Astrocyte (in vitro differentiated cells and primary cell): ENCODE measurements at regions not wholly inside any gene's neighbourhood (a gene's known extent, or its start where the extent isn't known, plus 50 kb on each side); places are given as distances from the start of the nearest gene placed in this dataset.

Experiments
- DNase-seq: peaks from one replicate; pipeline ENCODE4 v3.0.0-alpha.2; 2010; ENCODE audit warnings: low read depth
- FAIRE-seq: peaks from 2 replicates; lab custom pipeline; 2011; peaks lifted over from hg19 to GRCh38; lab: Jason Lieb, UNC
- H2AFZ ChIP-seq: 2 replicates; pipeline ENCODE4 v1.6.0; 2012; ENCODE audit warnings: low read depth, low read length, inconsistent platforms
- H3K27ac ChIP-seq: 2 replicates; pipeline ENCODE4 v1.5.1; 2011; ENCODE audit warnings: low read depth, low read length, inconsistent platforms
- H3K27me3 ChIP-seq: 2 replicates; pipeline ENCODE4 v1.6.0; 2011; ENCODE audit warnings: low read length, inconsistent platforms; ENCODE audit not compliant: insufficient read depth
- H3K36me3 ChIP-seq: 2 replicates; pipeline ENCODE4 v1.5.1; 2011; ENCODE audit warnings: low read length, inconsistent platforms; ENCODE audit not compliant: insufficient read depth
- H3K4me1 ChIP-seq: 2 replicates; pipeline ENCODE4 v1.5.1; 2011; ENCODE audit warnings: low read length, inconsistent platforms; ENCODE audit not compliant: insufficient read depth
- H3K4me2 ChIP-seq: 2 replicates; pipeline ENCODE4 v1.6.0; 2012; ENCODE audit warnings: low read length, inconsistent platforms
- H3K4me3 ChIP-seq: 2 replicates; pipeline ENCODE4 v1.5.1; 2011; ENCODE audit warnings: low read depth, mild to moderate bottlenecking, low read length, inconsistent platforms; ENCODE audit not compliant: insufficient read depth
- H3K79me2 ChIP-seq: 2 replicates; pipeline ENCODE4 v1.6.0; 2012; ENCODE audit warnings: mild to moderate bottlenecking, low read length, inconsistent platforms; ENCODE audit not compliant: insufficient read depth
- H3K9ac ChIP-seq: 2 replicates; pipeline ENCODE4 v1.6.0; 2012; ENCODE audit warnings: mild to moderate bottlenecking, low read length, inconsistent platforms
- H3K9me3 ChIP-seq: 2 replicates; pipeline ENCODE4 v1.5.1; 2012; ENCODE audit warnings: low read depth, mild to moderate bottlenecking, low read length, inconsistent platforms; ENCODE audit not compliant: insufficient read depth
- H4K20me1 ChIP-seq: 2 replicates; pipeline ENCODE4 v1.6.0; 2012; ENCODE audit warnings: low read length, inconsistent platforms; ENCODE audit not compliant: insufficient read depth
- H3K27ac Mint-ChIP-seq: one replicate; pipeline ENCODE4 v1.8.0; 2021; ENCODE audit warnings: mild to moderate bottlenecking, mixed read lengths; ENCODE audit not compliant: unreplicated experiment
- H3K27me3 Mint-ChIP-seq: one replicate; pipeline ENCODE4 v1.8.0; 2021; ENCODE audit warnings: low read depth, mixed read lengths; ENCODE audit not compliant: unreplicated experiment
- H3K36me3 Mint-ChIP-seq: one replicate; pipeline ENCODE4 v1.8.0; 2021; ENCODE audit warnings: low read depth, mixed read lengths; ENCODE audit not compliant: unreplicated experiment
- H3K4me1 Mint-ChIP-seq: one replicate; pipeline ENCODE4 v1.8.0; 2021; ENCODE audit warnings: low read depth, mixed read lengths; ENCODE audit not compliant: unreplicated experiment
- H3K4me3 Mint-ChIP-seq: one replicate; pipeline ENCODE4 v1.8.0; 2021; ENCODE audit warnings: mild to moderate bottlenecking, moderate library complexity, mixed read lengths; ENCODE audit not compliant: unreplicated experiment
- H3K9me3 Mint-ChIP-seq: one replicate; pipeline ENCODE4 v1.8.0; 2021; ENCODE audit warnings: mild to moderate bottlenecking, mixed read lengths; ENCODE audit not compliant: unreplicated experiment
- EZH2 ChIP-seq: IDR thresholded peaks from 2 replicates; pipeline ENCODE4 v1.6.1; 2012; ENCODE audit warnings: mild to moderate bottlenecking, low read length, inconsistent platforms; ENCODE audit not compliant: insufficient read depth
- TF ChIP-seq, protein P1 (sequence below): IDR thresholded peaks from 2 replicates; pipeline ENCODE4 v1.5.1; 2011; ENCODE audit warnings: low read depth, mild to moderate bottlenecking, inconsistent platforms, low read length, moderate library complexity; ENCODE audit not compliant: insufficient read depth

DNA sequence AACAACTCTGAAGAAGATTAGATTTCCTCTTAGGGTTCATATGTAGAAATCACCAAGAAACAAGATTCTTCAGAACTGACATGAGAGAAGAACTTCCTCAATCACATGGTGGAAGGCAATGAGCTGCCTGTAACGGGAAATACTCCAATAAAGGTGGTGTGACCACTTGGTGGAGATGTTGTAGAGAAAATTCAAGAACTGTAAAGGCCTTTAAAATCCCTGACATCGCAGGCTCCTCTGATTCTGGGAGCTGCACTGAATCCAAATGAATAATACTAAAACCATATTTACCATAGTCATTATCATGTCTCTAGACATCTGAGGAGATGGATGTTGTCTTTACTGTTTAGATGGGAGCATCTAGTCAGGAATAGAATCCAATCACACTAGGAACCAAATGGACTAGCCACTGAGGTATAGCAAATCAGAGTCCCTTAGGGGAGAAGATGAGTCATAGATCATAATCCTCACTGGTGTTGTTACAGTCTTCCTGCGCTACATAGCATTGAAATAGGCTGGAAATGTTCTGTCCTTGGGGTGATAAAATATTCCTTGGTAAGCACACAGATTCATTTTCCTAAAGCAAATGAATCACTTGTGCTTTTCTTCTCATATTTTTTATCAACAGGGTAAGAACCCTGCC lies 321.6 kb upstream of the TENM4 start:
- no peaks in the 10 kb centered on the region for H3K36me3 Mint-ChIP-seq
- no peaks in the 10 kb centered on the region for H3K27me3 Mint-ChIP-seq
- TF ChIP-seq EZH2 = no peak
- TF ChIP-seq, protein P1, sequence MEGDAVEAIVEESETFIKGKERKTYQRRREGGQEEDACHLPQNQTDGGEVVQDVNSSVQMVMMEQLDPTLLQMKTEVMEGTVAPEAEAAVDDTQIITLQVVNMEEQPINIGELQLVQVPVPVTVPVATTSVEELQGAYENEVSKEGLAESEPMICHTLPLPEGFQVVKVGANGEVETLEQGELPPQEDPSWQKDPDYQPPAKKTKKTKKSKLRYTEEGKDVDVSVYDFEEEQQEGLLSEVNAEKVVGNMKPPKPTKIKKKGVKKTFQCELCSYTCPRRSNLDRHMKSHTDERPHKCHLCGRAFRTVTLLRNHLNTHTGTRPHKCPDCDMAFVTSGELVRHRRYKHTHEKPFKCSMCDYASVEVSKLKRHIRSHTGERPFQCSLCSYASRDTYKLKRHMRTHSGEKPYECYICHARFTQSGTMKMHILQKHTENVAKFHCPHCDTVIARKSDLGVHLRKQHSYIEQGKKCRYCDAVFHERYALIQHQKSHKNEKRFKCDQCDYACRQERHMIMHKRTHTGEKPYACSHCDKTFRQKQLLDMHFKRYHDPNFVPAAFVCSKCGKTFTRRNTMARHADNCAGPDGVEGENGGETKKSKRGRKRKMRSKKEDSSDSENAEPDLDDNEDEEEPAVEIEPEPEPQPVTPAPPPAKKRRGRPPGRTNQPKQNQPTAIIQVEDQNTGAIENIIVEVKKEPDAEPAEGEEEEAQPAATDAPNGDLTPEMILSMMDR = no peak
- H4K20me1 ChIP-seq = no peaks in the 10 kb centered on the region
- H3K27ac ChIP-seq = no peak overlapping the region
- no peak overlapping the region for H3K9ac ChIP-seq
- H3K4me1 ChIP-seq = no peaks in the 10 kb centered on the region
- no peak overlapping the region for H3K4me2 ChIP-seq
- H3K27me3 ChIP-seq = no peaks in the 10 kb centered on the region
- no peak for DNase-seq
- no peak for FAIRE-seq
- H3K27ac Mint-ChIP-seq = no peak overlapping the region
- H3K4me3 Mint-ChIP-seq = no peak overlapping the region
- peaks cover 3% of the 10 kb centered on the region for H3K4me1 Mint-ChIP-seq
- H2AFZ ChIP-seq = no peak overlapping the region
- no peaks in the 10 kb centered on the region for H3K79me2 ChIP-seq
- H3K9me3 ChIP-seq = no peaks in the 10 kb centered on the region
- H3K36me3 ChIP-seq = no peaks in the 10 kb centered on the region
- no peak overlapping the region for H3K4me3 ChIP-seq
- no peaks in the 10 kb centered on the region for H3K9me3 Mint-ChIP-seq

DNA sequence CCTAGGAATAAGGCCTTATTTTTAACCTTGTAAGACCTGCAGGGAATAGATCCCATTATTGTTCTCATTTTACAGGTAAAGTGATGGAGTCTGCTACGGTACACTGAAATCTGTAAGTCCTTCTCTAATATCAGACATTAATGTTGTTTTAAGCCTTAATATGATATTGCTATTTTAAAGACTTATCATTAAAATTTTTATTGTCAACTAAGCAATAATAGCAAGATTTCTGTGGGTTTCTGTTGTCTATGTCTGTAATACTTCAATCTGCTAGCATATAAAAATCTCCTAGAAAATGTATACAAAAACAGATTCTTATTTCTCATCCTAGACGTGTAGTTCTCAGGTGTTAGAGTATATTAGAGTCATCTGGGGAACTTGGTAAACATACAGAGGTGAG lies 317.5 kb upstream of the TENM4 start:
- TF ChIP-seq, protein P1 = no peak
- no peak for TF ChIP-seq EZH2
- no peak overlapping the region for H3K4me3 ChIP-seq
- no peaks in the 10 kb centered on the region for H3K27me3 ChIP-seq
- no peaks in the 10 kb centered on the region for H3K27me3 Mint-ChIP-seq
- H3K27ac Mint-ChIP-seq = no peak overlapping the region
- no peaks in the 10 kb centered on the region for H3K36me3 ChIP-seq
- H3K79me2 ChIP-seq = no peaks in the 10 kb centered on the region
- H3K4me3 Mint-ChIP-seq = no peak overlapping the region
- H3K9me3 ChIP-seq = no peaks in the 10 kb centered on the region
- no peak for FAIRE-seq
- H4K20me1 ChIP-seq = no peaks in the 10 kb centered on the region
- DNase-seq = no peak
- no peaks in the 10 kb centered on the region for H3K36me3 Mint-ChIP-seq
- no peaks in the 10 kb centered on the region for H3K4me1 ChIP-seq
- peaks cover 3% of the 10 kb centered on the region for H3K4me1 Mint-ChIP-seq
- H3K9ac ChIP-seq = no peak overlapping the region
- no peak overlapping the region for H3K4me2 ChIP-seq
- no peak overlapping the region for H2AFZ ChIP-seq
- H3K27ac ChIP-seq = no peak overlapping the region
- no peaks in the 10 kb centered on the region for H3K9me3 Mint-ChIP-seq

DNA sequence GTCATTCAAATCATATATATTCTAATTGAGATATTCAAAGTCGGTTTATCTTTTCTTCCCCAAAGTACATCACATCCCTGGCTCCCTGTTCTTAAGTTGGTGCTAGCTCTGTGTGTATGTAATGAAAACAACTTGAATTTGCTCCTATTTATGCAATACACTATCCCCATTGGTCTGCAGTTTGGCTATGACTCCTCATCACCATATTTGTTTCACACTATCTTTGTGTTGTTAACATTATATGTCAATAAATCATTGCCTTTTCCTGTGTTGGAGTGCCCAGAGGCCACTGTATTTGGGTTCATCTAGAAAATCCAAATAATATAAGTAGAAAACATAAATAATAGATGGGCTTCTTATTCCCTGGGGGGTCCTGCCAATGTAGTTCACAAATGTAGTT lies 306.6 kb upstream of the TENM4 start:
- Histone ChIP-seq H4K20me1 (no peaks in the 10 kb centered on the region), H3K4me3 (no peak overlapping the region), H3K27me3 (no peaks in the 10 kb centered on the region), H3K79me2 (no peaks in the 10 kb centered on the region), H3K4me1 (no peaks in the 10 kb centered on the region), H3K9ac (no peak overlapping the region), H3K4me2 (no peak overlapping the region), H3K27ac (no peak overlapping the region), H3K36me3 (no peaks in the 10 kb centered on the region), H2AFZ (no peak overlapping the region), H3K9me3 (no peaks in the 10 kb centered on the region)
- peaks cover 4% of the 10 kb centered on the region for H3K4me1 Mint-ChIP-seq
- no peak overlapping the region for H3K27ac Mint-ChIP-seq
- no peaks in the 10 kb centered on the region for H3K27me3 Mint-ChIP-seq
- no peaks in the 10 kb centered on the region for H3K9me3 Mint-ChIP-seq
- no peak for DNase-seq
- no peak overlapping the region for H3K4me3 Mint-ChIP-seq
- FAIRE-seq = no peak
- TF ChIP-seq, protein P1 = no peak
- no peak for TF ChIP-seq EZH2
- no peaks in the 10 kb centered on the region for H3K36me3 Mint-ChIP-seq
